Tibial artery (tissue), 4 donors: ENCODE measurements at regions not wholly inside any gene's neighbourhood (a gene's known extent, or its start where the extent isn't known, plus 50 kb on each side); places are given as distances from the start of the nearest gene placed in this dataset.

Experiments used
- DNase-seq, 2 donors: peaks; one replicate each; pipeline ENCODE4 v3.0.0-alpha.2; 2019
- H3K27ac ChIP-seq, 2 donors: fragments of 200-600 bp; sonication (generic) in 1 of 2; 1 replicate in 1 of 2; 2 replicates in 1 of 2; pipeline ENCODE4 v1.5.1; 2018 to 2019; ENCODE audit warnings: mild to moderate bottlenecking in 1 of 2
- H3K27me3 ChIP-seq, 2 donors: fragments of 200-600 bp; sonication (generic) in 1 of 2; one replicate each; pipeline versions ENCODE4 v1.5.1 to v1.6.0; 2016 to 2019
- H3K36me3 ChIP-seq, 3 donors: fragments of 200-600 bp; sonication (generic) in 2 of 3; one replicate each; pipeline ENCODE4 v1.5.1; 2016 to 2019; ENCODE audit warnings: mild to moderate bottlenecking in 2 of 3
- H3K4me1 ChIP-seq, 4 donors: fragments of 200-600 bp; sonication (generic) in 2 of 4; 1 replicate in 3 of 4; 2 replicates in 1 of 4; pipeline ENCODE4 v1.5.1; 2016 to 2019
- H3K4me3 ChIP-seq, 2 donors: fragments of 200-600 bp; sonication (generic) in 1 of 2; 1 replicate in 1 of 2; 2 replicates in 1 of 2; pipeline ENCODE4 v1.5.1; 2018 to 2019; ENCODE audit warnings: mild to moderate bottlenecking in 2 of 2
- H3K9me3 ChIP-seq, 3 donors: fragments of 200-600 bp; sonication (generic) in 1 of 3; one replicate each; pipeline ENCODE4 v1.5.1; 2016 to 2019
- intact Hi-C: fragments of 100-400 bp; cut with DNase I; formaldehyde crosslinking; loops from one replicate; pipeline ENCODE4 v1.15.0; 2023; ENCODE audit warnings: low total_unique reads
- TF ChIP-seq, protein P1 (sequence below), 2 experiments: fragments of 200-600 bp in 1 of 2; fragments of 450-650 bp in 1 of 2; IDR thresholded peaks; one replicate each; pipeline ENCODE4 v1.5.1; 2017 to 2019; ENCODE audit warnings: antibody characterized with exemption in 2 of 2, mild to moderate bottlenecking in 1 of 2, moderate library complexity in 1 of 2

DNA sequence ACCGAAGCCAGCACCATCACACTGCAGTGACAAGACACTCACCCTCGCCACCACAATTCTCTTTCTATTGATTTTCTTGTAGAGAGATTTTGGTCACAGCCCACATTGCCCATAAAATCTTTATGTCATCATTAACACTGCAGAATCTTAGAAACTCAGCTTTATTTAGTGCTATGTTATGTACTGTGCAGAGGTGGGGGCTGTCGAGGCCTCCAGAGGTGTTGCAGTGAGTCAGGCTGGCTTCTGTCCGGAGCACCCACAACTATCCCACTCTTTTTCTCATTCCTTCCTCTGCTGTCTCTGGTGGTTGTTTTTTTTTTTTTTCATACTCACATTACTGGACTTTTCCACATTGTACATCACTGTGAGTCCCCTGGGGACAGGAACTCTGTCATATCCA lies 677.4 kb upstream of the HS6ST1 start:
- H3K4me3 ChIP-seq = no peak overlapping the region
- H3K27me3 ChIP-seq = no peaks in the 10 kb centered on the region
- intact Hi-C loops = no loop called here
- TF ChIP-seq, protein P1, sequence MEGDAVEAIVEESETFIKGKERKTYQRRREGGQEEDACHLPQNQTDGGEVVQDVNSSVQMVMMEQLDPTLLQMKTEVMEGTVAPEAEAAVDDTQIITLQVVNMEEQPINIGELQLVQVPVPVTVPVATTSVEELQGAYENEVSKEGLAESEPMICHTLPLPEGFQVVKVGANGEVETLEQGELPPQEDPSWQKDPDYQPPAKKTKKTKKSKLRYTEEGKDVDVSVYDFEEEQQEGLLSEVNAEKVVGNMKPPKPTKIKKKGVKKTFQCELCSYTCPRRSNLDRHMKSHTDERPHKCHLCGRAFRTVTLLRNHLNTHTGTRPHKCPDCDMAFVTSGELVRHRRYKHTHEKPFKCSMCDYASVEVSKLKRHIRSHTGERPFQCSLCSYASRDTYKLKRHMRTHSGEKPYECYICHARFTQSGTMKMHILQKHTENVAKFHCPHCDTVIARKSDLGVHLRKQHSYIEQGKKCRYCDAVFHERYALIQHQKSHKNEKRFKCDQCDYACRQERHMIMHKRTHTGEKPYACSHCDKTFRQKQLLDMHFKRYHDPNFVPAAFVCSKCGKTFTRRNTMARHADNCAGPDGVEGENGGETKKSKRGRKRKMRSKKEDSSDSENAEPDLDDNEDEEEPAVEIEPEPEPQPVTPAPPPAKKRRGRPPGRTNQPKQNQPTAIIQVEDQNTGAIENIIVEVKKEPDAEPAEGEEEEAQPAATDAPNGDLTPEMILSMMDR (IDR thresholded peaks at IDR 0.05) = no peak
- H3K27ac ChIP-seq = no peak overlapping the region
- H3K36me3 ChIP-seq = no peaks in the 10 kb centered on the region
- no peaks in the 10 kb centered on the region for H3K4me1 ChIP-seq
- DNase-seq = no peak
- no peaks in the 10 kb centered on the region for H3K9me3 ChIP-seq

DNA sequence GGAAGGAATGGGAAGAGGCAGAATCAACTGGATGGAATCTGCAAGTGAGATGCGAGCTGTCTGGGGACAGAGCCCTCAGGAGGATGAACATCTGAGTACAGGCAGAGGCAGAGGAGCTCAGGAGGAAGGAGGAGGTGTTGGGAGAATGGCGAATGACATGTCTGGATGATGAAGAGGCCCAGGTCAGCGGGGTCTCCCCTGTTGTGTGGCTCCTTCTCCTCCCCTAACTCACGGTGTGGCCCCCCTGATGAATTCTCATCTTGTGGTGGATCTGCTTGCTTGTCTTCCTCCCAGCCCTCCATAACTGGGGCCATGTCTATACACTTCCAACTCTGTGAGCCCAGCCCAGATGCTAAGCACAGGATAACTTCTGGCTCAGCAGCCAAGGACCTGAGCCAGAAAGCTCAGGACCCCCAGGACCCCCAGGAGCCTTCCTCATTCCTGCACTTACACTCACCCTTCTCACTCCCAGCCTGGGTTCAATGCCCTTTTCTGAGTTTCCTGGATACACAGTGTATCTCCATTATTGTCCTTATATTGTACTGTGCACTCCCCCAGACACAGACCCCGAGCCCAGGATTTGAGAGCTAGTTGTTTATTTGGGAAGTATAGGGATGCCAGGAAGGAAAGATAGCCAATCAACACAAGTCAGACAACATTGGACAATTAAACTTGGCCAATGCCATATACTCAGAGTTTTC lies 678.6 kb upstream of the HS6ST1 start:
- H3K27me3 ChIP-seq = no peaks in the 10 kb centered on the region
- H3K27ac ChIP-seq = no peak overlapping the region
- TF ChIP-seq, protein P1 (IDR thresholded peaks at IDR 0.05) = no peak
- DNase-seq = no peak
- no peaks in the 10 kb centered on the region for H3K9me3 ChIP-seq
- H3K36me3 ChIP-seq = no peaks in the 10 kb centered on the region
- no peaks in the 10 kb centered on the region for H3K4me1 ChIP-seq
- intact Hi-C loops = no loop called here
- no peak overlapping the region for H3K4me3 ChIP-seq

DNA sequence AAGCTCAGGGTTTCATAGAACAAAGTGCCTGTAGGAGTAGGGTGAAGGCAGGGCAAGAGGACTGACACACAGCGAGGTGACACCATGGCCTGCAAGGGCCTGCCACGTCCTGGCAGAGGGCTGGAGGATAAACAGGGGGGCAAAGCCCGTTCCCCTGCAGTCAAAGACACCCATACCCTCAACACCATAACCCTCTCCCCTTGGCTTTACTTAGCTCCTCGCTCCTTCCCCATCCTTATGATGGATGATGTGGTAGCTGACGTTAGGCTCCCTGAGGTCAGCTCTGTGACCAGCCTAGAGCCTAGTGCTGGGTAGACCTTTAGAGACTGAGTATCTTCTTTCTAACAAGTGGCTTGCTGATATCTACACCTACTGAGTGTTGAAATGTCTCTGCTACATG lies 683.3 kb upstream of the HS6ST1 start:
- Histone ChIP-seq H3K4me1 (no peaks in the 10 kb centered on the region), H3K27me3 (no peaks in the 10 kb centered on the region), H3K4me3 (no peak overlapping the region), H3K9me3 (no peaks in the 10 kb centered on the region), H3K36me3 (no peaks in the 10 kb centered on the region), H3K27ac (no peak overlapping the region)
- intact Hi-C loops = no loop called here
- TF ChIP-seq, protein P1 (IDR thresholded peaks at IDR 0.05) = no peak
- no peak for DNase-seq

DNA sequence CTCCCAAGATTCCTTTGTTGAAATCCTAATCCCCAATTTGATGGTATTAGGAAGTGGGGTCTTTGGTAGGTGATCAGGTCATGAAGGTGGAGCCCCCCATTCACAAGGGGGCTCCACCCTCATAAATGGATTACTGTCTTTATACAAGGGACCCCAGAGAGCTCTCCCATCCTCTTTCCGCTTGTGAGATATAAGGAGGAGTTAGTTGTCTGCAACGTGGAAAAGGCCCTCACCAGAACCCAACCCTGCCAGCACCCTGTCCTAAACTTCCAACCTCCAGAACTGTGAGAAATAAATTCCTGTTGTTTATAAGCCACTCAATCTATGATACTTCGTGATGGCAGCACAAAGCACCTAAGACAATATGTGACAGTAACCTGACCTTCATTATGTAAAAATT lies 684.1 kb upstream of the HS6ST1 start:
- Histone ChIP-seq H3K4me3 (no peak overlapping the region), H3K9me3 (no peaks in the 10 kb centered on the region), H3K4me1 (no peaks in the 10 kb centered on the region), H3K27ac (no peak overlapping the region), H3K27me3 (no peaks in the 10 kb centered on the region), H3K36me3 (no peaks in the 10 kb centered on the region)
- TF ChIP-seq, protein P1 (IDR thresholded peaks at IDR 0.05) = no peak
- no peak for DNase-seq
- intact Hi-C loops = no loop called here

DNA sequence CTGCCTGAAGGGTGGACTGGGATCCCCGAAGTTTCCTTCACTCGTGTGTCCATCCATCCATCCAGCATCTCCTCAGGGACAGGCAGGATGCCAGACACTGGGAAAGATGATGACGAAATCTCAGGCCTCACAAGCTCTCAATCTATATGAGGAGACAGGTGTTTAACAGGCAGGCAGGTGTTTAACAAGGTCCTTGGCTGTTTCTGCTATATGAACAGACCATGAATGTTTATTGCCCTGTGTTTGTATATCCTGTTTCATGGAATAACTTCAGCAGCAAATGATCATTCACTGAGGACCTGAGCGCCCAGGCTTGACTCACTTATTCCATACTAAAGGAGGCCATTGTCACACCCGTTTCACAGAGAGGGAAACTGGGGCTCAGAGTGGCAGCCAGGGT lies 685.8 kb upstream of the HS6ST1 start:
- H3K4me3 ChIP-seq = no peak overlapping the region
- DNase-seq = no peak
- TF ChIP-seq, protein P1 (IDR thresholded peaks at IDR 0.05) = no peak
- intact Hi-C loops = no loop called here
- no peak overlapping the region for H3K27ac ChIP-seq
- no peaks in the 10 kb centered on the region for H3K4me1 ChIP-seq
- H3K9me3 ChIP-seq = no peaks in the 10 kb centered on the region
- H3K36me3 ChIP-seq = no peaks in the 10 kb centered on the region
- no peaks in the 10 kb centered on the region for H3K27me3 ChIP-seq
